ENCODE measurements at regions not wholly inside any gene's neighbourhood (a gene's known extent, or its start where the extent isn't known, plus 50 kb on each side); places are given as distances from the start of the nearest gene placed in this dataset.

DNA sequence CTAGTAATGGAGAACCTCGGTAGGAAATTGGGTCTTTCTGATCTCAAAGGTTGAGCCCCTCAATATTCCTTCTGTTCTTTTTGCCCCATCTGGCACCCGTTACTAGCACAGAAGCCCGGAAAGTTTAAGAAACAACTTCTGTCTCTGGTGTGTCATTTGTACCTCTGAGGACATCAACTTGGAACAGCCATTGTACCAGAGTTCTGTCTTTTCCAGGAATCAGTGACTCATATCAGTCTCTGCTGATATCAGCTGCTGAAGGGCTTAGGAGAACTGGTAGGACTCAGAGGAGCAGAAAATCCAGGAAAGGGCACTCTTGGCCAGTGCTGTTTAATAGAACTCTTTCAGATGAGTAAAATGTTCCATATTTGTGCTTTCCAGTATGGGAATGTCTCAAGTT lies 78.3 kb upstream of the CHD6 start:
- Histone ChIP-seq H3K9me3 (ENCODE audit: low read length) (no peaks in the 10 kb centered on the region), H3K4me3 (ENCODE audit: low read depth, low read length, poor library complexity, severe bottlenecking) (no peak overlapping the region), H3K27me3 (ENCODE audit: insufficient read depth, low read length) (no peaks in the 10 kb centered on the region), H3F3A (ENCODE audit: insufficient read depth, low read length) (no peaks in the 10 kb centered on the region), H3K4me1 (ENCODE audit: insufficient read depth, low read length, severe bottlenecking) (peaks cover 14% of the 10 kb centered on the region), H4K20me1 (ENCODE audit: insufficient read depth, low read length) (no peaks in the 10 kb centered on the region), H3K79me2 (ENCODE audit: insufficient read depth, low read length) (no peaks in the 10 kb centered on the region), H3K4me2 (ENCODE audit: low read length) (no peak overlapping the region), H3K36me3 (ENCODE audit: insufficient read depth, low read length) (no peaks in the 10 kb centered on the region), H3K27ac (ENCODE audit: low read depth, low read length, poor library complexity, severe bottlenecking) (no peak overlapping the region), H3K9me2 (ENCODE audit: low read depth, low read length) (no peaks in the 10 kb centered on the region), H3K9ac (ENCODE audit: low read length) (no peak overlapping the region), H2AFZ (ENCODE audit: low read length) (no peak overlapping the region)
- TF ChIP-seq, protein P1, sequence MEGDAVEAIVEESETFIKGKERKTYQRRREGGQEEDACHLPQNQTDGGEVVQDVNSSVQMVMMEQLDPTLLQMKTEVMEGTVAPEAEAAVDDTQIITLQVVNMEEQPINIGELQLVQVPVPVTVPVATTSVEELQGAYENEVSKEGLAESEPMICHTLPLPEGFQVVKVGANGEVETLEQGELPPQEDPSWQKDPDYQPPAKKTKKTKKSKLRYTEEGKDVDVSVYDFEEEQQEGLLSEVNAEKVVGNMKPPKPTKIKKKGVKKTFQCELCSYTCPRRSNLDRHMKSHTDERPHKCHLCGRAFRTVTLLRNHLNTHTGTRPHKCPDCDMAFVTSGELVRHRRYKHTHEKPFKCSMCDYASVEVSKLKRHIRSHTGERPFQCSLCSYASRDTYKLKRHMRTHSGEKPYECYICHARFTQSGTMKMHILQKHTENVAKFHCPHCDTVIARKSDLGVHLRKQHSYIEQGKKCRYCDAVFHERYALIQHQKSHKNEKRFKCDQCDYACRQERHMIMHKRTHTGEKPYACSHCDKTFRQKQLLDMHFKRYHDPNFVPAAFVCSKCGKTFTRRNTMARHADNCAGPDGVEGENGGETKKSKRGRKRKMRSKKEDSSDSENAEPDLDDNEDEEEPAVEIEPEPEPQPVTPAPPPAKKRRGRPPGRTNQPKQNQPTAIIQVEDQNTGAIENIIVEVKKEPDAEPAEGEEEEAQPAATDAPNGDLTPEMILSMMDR (IDR thresholded peaks at IDR 0.05; ENCODE audit: low read length) = no peak
- no peak for TF ChIP-seq EZH2 (IDR thresholded peaks at IDR 0.05; ENCODE audit: borderline replicate concordance, low read length)

DNA sequence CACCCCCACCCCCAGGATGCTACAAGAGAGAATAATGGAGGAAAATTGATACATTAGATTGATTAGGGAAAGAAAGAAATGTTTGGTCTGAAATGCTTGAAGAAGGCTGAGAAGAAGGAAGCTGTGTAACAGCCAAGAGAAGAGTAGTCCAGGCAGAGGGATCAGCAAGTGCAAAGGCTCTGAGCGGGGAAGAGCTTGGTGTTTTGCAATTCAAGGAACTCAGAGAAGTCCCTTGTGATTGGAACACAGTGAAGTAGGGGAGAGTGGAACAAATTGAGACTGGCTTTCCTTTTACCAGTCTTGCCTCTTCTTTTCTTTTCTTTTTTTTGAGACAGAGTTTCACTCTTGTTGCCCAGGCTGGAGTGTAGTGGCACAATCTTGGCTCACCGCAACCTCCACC lies 76.6 kb upstream of the CHD6 start:
- peaks cover 20% of the 10 kb centered on the region for H3K4me1 ChIP-seq (ENCODE audit: insufficient read depth, low read length, severe bottlenecking)
- no peaks in the 10 kb centered on the region for H3K36me3 ChIP-seq (ENCODE audit: insufficient read depth, low read length)
- no peak overlapping the region for H2AFZ ChIP-seq (ENCODE audit: low read length)
- peak overlapping the region; percentile 98; the same call in 1 of the 2 replicates for H3K4me2 ChIP-seq (ENCODE audit: low read length)
- no peaks in the 10 kb centered on the region for H3K9me2 ChIP-seq (ENCODE audit: low read depth, low read length)
- H3K9me3 ChIP-seq (ENCODE audit: low read length) = no peaks in the 10 kb centered on the region
- no peak overlapping the region for H3K27ac ChIP-seq (ENCODE audit: low read depth, low read length, poor library complexity, severe bottlenecking)
- H3K4me3 ChIP-seq (ENCODE audit: low read depth, low read length, poor library complexity, severe bottlenecking) = peak overlapping the region; percentile 96
- H3K9ac ChIP-seq (ENCODE audit: low read length) = peak overlapping the region; percentile 58
- H4K20me1 ChIP-seq (ENCODE audit: insufficient read depth, low read length) = no peaks in the 10 kb centered on the region
- H3F3A ChIP-seq (ENCODE audit: insufficient read depth, low read length) = no peaks in the 10 kb centered on the region
- H3K79me2 ChIP-seq (ENCODE audit: insufficient read depth, low read length) = no peaks in the 10 kb centered on the region
- no peaks in the 10 kb centered on the region for H3K27me3 ChIP-seq (ENCODE audit: insufficient read depth, low read length)
- TF ChIP-seq EZH2 (IDR thresholded peaks at IDR 0.05; ENCODE audit: borderline replicate concordance, low read length) = no peak
- TF ChIP-seq, protein P1 (IDR thresholded peaks at IDR 0.05; ENCODE audit: low read length) = no peak

DNA sequence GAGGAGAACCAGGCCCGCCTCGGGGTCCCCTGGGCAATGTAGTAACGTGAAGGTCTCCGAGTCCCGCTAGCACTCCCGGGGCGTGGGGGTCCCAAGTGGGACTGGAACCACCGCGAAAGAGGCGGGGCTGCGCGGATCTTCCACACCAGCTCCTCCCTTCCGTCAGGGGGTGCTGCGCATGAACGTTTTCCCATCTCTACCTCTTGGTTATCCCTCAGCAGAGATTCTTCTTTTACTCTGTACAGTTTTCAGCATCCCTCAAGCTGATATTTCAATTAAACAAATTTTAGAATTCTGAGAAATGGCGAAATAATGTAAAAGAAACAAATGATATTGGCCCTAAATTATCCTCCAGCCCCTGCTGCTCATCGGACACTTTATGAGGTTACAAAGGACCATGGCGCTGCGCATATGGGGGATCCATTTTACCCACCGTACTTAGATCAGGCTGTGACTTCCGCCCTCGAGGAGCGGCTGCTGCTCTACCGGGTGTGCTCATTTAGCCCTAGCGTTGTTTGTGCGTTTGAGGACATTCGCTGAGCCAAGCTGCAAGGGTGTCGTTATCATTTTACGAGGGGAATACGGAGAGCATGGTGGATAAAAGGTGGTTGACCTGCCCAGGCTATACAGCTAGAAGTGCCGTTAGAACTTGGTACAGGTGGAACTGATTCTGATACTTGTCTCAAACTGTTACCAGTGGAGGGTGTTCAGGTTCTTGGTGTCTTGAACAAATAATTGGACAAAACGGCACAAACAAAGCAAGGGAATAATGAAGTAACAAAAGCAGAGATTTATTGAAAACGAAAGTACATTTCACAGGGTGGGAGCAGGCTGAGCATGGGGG lies 75.2 kb upstream of the CHD6 start:
- Histone ChIP-seq H3K27ac (ENCODE audit: low read depth, low read length, poor library complexity, severe bottlenecking) (peak overlapping the region; percentile 93), H3K4me2 (ENCODE audit: low read length) (peak overlapping the region; percentile 98), H3K4me1 (ENCODE audit: insufficient read depth, low read length, severe bottlenecking) (peaks cover 20% of the 10 kb centered on the region), H3K9me3 (ENCODE audit: low read length) (no peaks in the 10 kb centered on the region), H2AFZ (ENCODE audit: low read length) (peak overlapping the region; percentile 96), H4K20me1 (ENCODE audit: insufficient read depth, low read length) (no peaks in the 10 kb centered on the region), H3K27me3 (ENCODE audit: insufficient read depth, low read length) (no peaks in the 10 kb centered on the region), H3F3A (ENCODE audit: insufficient read depth, low read length) (no peaks in the 10 kb centered on the region), H3K9me2 (ENCODE audit: low read depth, low read length) (no peaks in the 10 kb centered on the region), H3K9ac (ENCODE audit: low read length) (peak overlapping the region; percentile 83), H3K79me2 (ENCODE audit: insufficient read depth, low read length) (no peaks in the 10 kb centered on the region), H3K4me3 (ENCODE audit: low read depth, low read length, poor library complexity, severe bottlenecking) (peak overlapping the region; percentile 96), H3K36me3 (ENCODE audit: insufficient read depth, low read length) (no peaks in the 10 kb centered on the region)
- TF ChIP-seq, protein P1 (IDR thresholded peaks at IDR 0.05; ENCODE audit: low read length) = peak; percentile 75
- no peak for TF ChIP-seq EZH2 (IDR thresholded peaks at IDR 0.05; ENCODE audit: borderline replicate concordance, low read length)
